Peyer's patch (tissue), 4 donors: ENCODE measurements at regions not wholly inside any gene's neighbourhood (a gene's known extent, or its start where the extent isn't known, plus 50 kb on each side); places are given as distances from the start of the nearest gene placed in this dataset.

Experiments
- DNase-seq, 3 donors: peaks; one replicate each; pipeline ENCODE4 v3.0.0-alpha.2; 2017 to 2019
- H3K27ac ChIP-seq, 4 donors: fragments of 200-600 bp; sonication (generic); one replicate each; pipeline ENCODE4 v1.5.1; 2016 to 2019
- H3K27me3 ChIP-seq, 2 donors: fragments of 200-600 bp; sonication (generic); one replicate each; pipeline ENCODE4 v1.5.1; 2019
- H3K36me3 ChIP-seq, 3 donors: fragments of 200-600 bp; sonication (generic); one replicate each; pipeline ENCODE4 v1.5.1; 2016 to 2019
- H3K4me1 ChIP-seq, 4 donors: fragments of 200-600 bp; sonication (generic); one replicate each; pipeline ENCODE4 v1.5.1; 2016 to 2019
- H3K4me3 ChIP-seq, 4 donors: fragments of 200-600 bp; sonication (generic); 1 replicate in 3 of 4; 2 replicates in 1 of 4; pipeline ENCODE4 v1.5.1; 2016 to 2019; ENCODE audit warnings: mild to moderate bottlenecking in 1 of 4
- H3K9me3 ChIP-seq, 4 donors: fragments of 200-600 bp; sonication (generic); one replicate each; pipeline ENCODE4 v1.5.1; 2016 to 2019; ENCODE audit warnings: mild to moderate bottlenecking in 1 of 4
- POLR2A ChIP-seq, 2 donors: fragments of 450-650 bp; IDR thresholded peaks; one replicate each; pipeline ENCODE4 v1.5.1; 2017; ENCODE audit warnings: antibody characterized with exemption in 2 of 2, mild to moderate bottlenecking in 2 of 2, moderate library complexity in 2 of 2
- TF ChIP-seq, protein P1 (sequence below), 6 experiments: fragments of 450-650 bp in 4 of 6; fragments of 200-600 bp in 2 of 6; sonication (generic) in 1 of 6; IDR thresholded peaks; one replicate each; pipeline ENCODE4 v1.5.1; 2017 to 2019; ENCODE audit warnings: antibody characterized with exemption in 6 of 6, mild to moderate bottlenecking in 3 of 6, moderate library complexity in 1 of 6

DNA sequence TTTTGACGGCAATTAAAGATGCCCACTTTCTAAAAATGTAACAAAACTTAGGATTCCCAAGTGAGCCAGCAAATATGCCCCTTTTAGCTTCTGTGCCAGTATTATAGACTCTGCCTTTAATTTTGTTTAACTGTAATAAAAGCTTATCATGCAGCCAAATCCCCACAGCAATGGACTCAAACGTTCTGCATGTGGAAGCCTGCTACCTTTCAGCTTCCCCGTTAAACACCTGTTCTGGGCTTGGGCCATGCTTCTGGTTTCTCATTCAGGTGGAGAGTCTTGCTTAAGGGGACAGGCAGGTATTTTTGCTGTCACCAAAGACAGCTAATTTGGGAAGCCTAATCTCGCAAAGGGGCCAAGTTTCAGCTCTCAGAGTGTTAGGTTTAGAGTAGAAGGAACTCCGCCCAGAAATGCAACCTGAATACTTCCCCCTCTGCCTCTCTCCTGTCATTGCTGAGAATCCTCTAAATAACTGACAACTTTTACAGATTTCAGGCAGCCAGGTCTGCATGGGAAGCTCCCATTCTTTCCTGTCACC, 399.4 kb upstream of the ATP11B start:
- H3K9me3 ChIP-seq = no peaks in the 10 kb centered on the region
- H3K27me3 ChIP-seq = no peaks in the 10 kb centered on the region
- no peaks in the 10 kb centered on the region for H3K4me1 ChIP-seq
- DNase-seq = no peak
- TF ChIP-seq, protein P1, sequence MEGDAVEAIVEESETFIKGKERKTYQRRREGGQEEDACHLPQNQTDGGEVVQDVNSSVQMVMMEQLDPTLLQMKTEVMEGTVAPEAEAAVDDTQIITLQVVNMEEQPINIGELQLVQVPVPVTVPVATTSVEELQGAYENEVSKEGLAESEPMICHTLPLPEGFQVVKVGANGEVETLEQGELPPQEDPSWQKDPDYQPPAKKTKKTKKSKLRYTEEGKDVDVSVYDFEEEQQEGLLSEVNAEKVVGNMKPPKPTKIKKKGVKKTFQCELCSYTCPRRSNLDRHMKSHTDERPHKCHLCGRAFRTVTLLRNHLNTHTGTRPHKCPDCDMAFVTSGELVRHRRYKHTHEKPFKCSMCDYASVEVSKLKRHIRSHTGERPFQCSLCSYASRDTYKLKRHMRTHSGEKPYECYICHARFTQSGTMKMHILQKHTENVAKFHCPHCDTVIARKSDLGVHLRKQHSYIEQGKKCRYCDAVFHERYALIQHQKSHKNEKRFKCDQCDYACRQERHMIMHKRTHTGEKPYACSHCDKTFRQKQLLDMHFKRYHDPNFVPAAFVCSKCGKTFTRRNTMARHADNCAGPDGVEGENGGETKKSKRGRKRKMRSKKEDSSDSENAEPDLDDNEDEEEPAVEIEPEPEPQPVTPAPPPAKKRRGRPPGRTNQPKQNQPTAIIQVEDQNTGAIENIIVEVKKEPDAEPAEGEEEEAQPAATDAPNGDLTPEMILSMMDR (IDR thresholded peaks at IDR 0.05) = no peak
- TF ChIP-seq POLR2A (IDR thresholded peaks at IDR 0.05) = no peak
- H3K27ac ChIP-seq = no peak overlapping the region
- no peaks in the 10 kb centered on the region for H3K36me3 ChIP-seq
- no peak overlapping the region for H3K4me3 ChIP-seq

GRCh38 chr3:182397164-182397563, 396.1 kb upstream of the ATP11B start:
- no peaks in the 10 kb centered on the region for H3K9me3 ChIP-seq
- no peak overlapping the region for H3K27ac ChIP-seq
- H3K4me3 ChIP-seq = no peak overlapping the region
- no peaks in the 10 kb centered on the region for H3K27me3 ChIP-seq
- no peaks in the 10 kb centered on the region for H3K4me1 ChIP-seq
- DNase-seq = no peak
- H3K36me3 ChIP-seq = no peaks in the 10 kb centered on the region
- TF ChIP-seq, protein P1 (IDR thresholded peaks at IDR 0.05) = no peak
- TF ChIP-seq POLR2A (IDR thresholded peaks at IDR 0.05) = no peak

GRCh38 chr3:182399978-182400737, 393.1 kb upstream of the ATP11B start:
- DNase-seq = no peak
- Histone ChIP-seq H3K27me3 (no peaks in the 10 kb centered on the region), H3K4me1 (no peaks in the 10 kb centered on the region), H3K36me3 (no peaks in the 10 kb centered on the region), H3K9me3 (no peaks in the 10 kb centered on the region), H3K4me3 (no peak overlapping the region), H3K27ac (no peak overlapping the region)
- TF ChIP-seq, protein P1 (IDR thresholded peaks at IDR 0.05) = no peak
- TF ChIP-seq POLR2A (IDR thresholded peaks at IDR 0.05) = no peak

DNA sequence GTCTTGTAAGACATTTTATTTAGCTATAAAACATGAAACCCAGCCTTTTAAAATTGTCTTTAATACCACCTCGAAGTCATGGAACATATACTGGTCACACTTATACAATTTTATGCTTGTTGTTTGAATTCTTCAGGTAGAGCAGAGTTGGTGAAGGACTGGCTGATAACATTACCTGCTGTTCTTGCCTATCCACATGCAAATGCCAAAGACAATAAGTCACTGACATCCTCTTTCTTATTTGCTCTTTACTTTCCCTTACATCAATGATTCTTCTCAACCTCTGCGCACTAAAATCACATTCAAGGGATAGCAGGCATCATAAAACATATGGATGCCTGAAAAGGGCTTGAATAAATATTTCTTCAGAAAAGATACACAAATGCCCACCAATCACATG, 392.5 kb upstream of the ATP11B start:
- Histone ChIP-seq H3K36me3 (no peaks in the 10 kb centered on the region), H3K27me3 (no peaks in the 10 kb centered on the region), H3K9me3 (no peaks in the 10 kb centered on the region), H3K4me3 (no peak overlapping the region), H3K4me1 (no peaks in the 10 kb centered on the region), H3K27ac (no peak overlapping the region)
- no peak for DNase-seq
- TF ChIP-seq POLR2A (IDR thresholded peaks at IDR 0.05) = no peak
- TF ChIP-seq, protein P1 (IDR thresholded peaks at IDR 0.05) = no peak

DNA sequence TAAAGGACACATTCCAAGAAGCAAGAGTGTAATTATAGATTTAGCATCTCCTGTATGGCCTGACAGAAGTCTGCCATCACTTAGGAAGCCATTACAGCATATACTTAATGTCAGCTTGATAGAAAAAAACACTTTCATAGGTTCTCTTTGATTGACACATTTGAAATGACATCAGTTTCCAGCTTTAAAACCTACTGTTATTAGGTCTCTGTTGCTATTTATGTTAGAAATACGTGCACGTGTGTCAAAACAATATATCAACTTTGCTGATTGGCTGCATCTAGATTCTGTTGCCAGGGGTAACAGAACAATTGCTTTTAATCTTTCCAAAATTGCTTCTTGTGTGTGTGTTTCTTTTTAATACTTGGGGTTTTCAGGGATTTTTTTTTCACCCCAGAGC, 389.3 kb upstream of the ATP11B start:
- H3K4me1 ChIP-seq = no peaks in the 10 kb centered on the region
- no peaks in the 10 kb centered on the region for H3K9me3 ChIP-seq
- no peak overlapping the region for H3K4me3 ChIP-seq
- H3K27me3 ChIP-seq = no peaks in the 10 kb centered on the region
- no peaks in the 10 kb centered on the region for H3K36me3 ChIP-seq
- DNase-seq = no peak
- TF ChIP-seq, protein P1 (IDR thresholded peaks at IDR 0.05) = no peak
- TF ChIP-seq POLR2A (IDR thresholded peaks at IDR 0.05) = no peak
- H3K27ac ChIP-seq = no peak overlapping the region
